HG03469 (cell line): ENCODE measurements at regions not wholly inside any gene's neighbourhood (a gene's known extent, or its start where the extent isn't known, plus 50 kb on each side); places are given as distances from the start of the nearest gene placed in this dataset.
A peak's percentile ranks its signal among the peaks of the same experiment; 100 is the strongest.

Experiments used
- ATAC-seq: cut with Tn5 transposase; IDR thresholded peaks from one replicate; pipeline ENCODE4 v1.9.1; 2021; ENCODE audit warnings: mild to moderate bottlenecking, moderate library complexity, moderate number of reproducible peaks; ENCODE audit not compliant: unreplicated experiment

DNA sequence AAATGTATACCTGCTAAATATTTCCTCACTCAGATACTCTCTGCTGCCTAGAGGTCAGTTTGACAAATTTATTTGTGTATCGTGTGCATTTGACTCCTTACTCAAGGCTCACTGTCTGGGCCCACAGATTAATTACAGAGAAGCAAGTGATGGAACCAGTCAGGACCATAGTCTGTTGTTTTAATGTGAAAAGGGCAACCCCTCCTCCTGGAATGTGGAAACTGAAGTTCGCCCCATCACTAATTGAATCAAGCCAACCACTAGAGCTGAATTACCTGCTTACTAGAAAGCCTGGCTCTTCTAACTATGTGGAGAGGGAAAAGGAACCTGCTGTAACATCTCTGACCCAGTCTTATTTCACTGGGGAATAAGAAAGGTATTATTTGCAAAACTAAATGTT, 199.9 kb upstream of the KRR1 start:
- no peak for ATAC-seq

DNA sequence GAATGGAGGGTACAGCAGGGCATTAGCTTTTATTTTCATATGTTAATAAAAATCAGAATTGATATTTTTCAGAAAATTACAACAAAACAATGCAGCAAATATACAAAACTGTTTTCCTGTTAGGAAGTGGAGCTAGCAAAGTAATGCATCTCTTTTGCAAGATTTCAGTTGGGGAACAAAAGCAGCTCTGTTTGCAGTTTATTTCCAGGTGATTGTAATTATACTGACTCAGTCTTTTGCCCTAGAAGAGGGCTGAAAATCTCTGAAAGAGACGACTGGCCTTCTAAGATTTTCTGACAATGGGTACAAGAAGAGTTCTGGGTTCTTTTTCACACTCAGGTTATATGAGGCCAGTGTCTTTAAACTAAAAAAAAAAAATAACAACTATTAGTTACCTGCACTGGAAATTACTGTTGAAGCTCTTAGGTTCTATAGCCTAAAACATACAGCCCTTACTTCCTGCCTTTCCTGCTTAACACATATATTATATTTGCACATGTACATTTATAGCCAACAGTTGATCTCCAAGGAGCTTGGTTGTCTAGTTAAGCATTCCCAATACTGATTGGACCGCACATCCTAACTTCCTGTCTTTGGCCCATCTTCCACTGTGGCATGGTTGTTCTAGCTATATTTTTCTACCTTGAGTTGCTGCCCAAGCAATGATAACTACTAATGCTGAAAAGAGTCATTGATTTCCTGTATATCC, 199.1 kb upstream of the KRR1 start:
- no peak for ATAC-seq

DNA sequence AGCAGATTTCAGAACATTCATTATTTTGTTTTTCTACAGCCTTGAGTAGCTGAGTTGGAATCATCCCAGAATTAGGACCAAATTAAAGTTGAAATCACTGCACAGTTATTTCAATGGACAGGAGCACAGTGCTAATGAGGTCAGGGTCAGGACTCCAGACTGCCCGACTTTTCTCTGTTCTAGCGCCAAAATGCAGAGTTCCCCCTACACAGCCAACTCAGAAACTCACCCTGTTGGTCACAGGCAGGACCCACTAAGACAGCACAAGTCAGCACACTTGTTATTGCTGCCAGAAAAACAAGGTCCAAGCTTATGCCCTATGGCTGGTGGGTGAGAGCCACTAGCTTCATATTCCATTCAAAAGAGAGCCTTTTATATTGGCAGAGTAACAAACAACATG, 198.1 kb upstream of the KRR1 start:
- no peak for ATAC-seq

DNA sequence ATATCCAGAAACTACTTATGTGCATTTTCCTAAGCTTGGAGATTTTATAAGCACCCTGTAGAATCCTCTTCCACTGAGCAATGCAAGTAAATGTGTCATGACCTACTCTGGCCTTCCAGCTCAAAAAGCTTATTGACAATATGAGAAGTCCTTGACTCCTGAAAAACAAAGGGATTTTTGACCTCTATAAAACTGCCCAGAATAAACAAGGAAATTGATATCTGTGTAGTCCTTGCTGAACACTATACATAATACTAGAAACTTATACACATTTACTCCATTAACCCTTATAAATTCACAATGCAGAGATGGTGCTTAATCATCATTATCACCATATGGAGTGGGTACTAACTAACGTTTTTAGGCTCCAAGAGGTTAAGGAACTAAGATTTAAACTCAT, 197.4 kb upstream of the KRR1 start:
- ATAC-seq: no peak

DNA sequence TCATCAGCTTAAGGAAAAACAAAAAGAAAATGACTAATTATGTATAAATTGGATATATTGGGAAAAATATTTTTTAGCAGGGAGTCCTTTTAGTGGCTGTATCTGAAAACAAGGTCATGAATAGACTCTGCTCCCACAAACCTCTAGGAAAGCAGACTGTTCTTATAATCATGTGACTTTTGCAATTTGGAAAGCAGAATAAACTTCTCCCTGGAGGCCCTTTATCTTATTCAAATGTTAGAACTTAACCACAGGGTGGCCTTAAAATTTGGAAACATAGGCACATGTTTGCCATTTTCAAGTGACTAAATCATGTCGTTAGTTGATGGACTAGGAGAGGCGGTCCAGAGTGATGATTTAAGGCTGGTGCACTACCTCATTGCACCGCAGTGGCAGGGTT, 196.6 kb upstream of the KRR1 start:
- no peak for ATAC-seq

DNA sequence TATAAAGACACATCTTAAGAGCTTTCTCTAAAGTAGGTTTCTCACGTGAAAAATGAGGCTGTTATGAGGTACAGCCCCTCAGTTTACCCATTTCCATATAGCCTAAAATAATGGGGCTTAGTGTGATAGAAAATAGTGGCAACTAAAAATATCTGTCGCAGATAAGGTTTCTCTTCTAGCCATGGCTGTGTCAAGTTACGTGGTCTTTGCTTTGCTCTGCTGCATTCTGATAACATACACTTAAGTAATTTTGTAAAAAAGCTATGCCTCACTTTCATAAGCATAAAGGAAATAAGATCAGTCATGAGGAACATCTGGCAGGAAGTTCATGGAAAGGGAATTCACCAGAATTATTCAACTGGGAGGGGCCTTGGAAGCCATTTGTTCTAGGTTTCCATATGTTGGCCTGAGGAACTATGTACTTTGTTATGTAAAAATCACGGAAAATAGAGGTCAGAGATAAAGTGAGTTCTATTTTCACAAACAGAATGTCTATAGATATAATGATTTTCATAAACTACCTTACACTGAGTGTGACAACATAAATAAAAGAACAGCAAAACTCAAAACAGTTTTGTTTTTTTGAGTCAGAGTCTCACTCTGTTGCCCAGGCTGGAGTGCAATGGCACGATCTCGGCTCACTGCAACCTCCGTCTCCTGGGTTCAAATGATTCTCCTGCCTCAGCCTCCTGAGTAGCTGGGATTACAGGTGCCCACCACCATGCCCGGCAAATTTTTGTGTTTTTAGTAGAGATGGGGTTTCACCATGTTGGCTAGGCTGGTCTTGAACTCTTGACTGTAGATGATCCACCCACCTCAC, 195.6 kb upstream of the KRR1 start:
- ATAC-seq: peak; percentile 51

DNA sequence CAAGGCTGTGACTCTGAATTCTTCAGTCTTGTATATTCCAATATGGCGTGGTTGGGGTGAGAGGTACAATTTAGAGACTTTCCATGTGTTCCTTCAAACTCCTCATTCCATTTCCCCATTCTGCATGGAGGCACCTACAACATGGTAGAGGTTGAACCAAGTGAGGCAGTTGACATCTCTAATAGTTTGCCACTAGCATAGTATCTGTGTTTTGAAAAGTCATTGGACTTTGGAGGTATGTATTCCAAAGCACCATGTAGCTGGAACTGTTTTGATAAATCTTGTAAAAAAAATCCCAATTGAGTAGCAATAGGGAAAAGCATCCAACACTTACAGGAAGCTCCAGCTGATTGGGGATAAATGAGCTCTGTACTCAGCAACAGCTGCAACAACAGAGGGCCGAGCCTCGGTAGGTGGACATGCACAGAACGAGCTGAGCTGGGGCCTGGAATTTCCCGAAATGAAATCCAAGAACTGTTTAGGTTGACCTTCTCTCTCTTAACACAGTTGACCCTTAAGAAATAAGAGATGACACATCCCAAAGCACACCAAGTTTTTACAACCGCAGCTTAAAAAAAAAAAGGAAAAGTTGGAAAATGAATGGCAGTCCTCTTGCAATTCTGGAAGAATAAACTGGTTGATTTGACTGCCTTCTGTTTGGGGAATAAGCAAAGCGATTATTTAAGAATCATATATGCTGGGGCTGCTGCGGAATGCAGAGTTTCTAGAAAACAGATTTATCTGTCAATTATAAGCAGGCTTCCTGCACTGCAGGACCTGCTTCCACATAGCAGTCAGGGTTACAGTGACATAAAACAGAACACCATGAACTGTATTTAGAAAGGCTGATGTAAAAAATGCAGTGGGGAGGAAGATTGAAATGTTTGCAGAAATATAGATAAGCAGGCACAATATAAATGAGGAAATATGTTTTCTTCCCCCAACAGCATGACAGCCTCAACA, 194.6 kb upstream of the KRR1 start:
- ATAC-seq: no peak

DNA sequence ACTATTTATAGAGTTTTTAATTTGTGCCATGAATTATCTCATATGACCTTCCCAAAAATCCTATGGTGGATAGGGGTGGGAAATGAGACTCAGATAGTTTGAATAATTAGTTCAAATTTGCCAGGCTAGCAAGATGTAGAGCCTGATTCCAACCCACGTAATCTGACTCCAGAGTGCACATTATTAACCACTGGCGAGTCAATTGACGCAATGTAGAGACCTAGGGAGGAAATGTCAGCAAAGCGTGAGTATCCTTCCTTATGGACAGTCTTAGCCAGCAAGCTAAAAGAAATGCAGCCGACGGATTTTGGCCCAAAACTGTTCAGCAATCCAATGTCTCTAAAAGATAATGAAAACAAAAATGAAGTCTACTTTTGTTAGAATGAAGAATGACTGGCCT, 193.3 kb upstream of the KRR1 start:
- no peak for ATAC-seq

DNA sequence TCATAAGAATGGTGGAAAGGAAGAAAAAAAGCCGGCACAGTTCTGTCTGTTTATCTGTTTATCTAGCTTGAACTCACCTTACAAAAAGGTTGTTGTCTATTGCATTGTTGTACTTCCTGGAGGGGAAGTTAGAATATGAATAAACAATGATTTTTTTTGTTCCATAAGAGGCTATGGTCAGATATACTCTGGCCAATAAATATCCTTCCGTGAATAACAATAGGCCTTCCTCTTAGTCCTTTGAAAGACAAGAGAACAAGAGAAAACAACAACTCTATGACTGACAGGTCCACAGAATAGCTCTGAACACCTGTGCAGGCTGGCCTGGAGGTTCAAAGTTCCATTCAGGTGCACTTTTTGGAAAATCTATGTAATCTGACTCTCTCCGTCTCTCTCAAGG, 192.8 kb upstream of the KRR1 start:
- ATAC-seq: no peak

DNA sequence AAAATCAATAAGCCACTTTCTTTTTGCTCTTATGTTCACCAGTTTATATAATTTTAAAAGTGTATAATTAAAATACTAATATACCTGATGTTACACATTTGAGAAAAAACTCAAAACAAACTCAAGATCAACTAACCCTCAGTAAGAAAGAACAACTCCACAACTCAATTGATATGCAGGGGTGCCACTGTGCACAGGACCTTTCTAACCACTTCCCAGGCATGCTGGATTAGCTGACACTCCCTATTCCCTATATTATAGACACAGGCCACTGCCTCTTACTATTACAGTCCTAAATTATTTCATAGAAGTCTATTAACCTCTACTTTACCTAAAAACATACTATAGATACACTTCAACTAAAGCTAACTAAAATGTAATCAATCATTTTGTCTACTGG, 191.7 kb upstream of the KRR1 start:
- ATAC-seq: no peak

DNA sequence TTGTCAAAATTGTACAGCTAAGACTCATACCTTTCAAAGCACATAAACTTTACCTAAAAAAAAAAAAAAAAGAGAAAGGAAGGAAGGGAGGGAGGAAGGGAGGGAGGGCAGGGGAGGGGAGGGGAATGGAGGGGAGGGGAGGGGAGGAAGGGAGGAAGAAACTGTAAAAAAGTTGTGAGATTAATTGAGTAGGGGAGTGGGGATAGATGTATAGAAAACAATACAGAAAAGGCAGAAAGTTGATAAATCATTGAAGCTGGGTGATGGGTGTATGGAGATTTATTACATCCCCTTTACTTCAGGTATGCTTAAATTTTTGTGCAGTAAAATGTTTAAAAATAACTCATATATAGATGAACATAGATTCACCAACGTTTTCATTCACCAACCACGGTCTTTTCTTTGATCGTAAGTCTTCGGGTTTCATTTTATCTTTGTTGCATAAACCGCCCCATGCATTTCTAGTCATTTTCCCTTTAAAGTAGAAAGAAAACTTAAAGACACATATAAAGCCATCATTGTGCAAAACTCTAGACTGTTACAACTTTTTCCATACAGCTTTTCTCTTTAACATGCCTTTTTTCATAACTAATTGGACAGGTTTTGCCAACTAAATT, 191.2 kb upstream of the KRR1 start:
- no peak for ATAC-seq

DNA sequence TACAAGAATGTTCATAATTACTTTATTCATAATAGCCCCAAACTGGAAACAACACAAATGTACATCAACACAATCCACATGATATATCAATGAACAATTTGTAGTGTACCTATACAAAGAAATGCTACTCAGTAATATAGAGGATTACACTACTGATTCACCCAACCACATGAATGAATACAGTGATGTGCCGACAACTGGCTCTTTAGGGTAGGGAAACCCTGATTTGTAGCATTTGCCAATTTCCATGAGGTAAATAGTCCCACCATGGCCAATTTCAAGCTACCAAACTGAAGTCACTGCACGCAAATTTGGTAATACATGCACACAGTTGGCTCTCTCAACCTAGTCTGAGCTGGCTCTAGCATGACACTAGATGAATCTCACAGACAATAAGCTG, 190.4 kb upstream of the KRR1 start:
- ATAC-seq: no peak

DNA sequence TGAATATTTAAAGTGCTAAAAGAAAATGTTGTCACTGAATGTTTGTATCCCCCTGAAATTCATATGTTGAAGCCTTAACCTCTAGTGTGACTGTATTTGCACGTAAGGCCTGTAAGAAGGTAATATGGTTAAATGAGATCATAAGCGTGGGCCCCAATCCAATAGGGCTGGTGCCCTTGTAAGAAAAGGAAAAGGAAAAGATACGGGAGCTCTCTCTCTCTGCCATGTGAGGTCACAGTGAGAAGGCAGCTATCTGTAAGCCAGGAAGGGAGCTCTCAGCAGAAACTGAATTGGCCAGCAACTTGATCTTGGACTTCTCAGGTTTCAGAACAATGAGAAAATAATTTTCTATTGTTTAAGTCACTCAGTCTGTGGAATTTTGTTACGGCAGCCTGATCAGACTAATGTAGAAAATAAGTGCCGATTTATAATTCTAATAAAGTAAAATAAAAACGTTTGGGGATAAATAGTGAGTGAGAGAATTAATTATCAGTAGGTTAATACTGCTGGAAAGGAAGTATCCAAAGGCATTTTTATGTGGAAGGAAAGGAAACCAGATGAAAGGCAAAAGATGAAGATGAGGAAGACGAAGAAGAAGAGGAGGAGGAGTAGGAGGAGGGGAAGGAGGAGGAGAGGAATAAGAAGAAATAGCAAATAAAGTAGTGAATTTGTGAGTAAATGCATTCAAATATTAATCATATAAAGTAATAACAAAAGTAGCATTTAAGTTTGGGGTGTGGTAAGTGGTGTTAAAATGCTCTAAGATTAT, 188.5 kb upstream of the KRR1 start:
- ATAC-seq: no peak

DNA sequence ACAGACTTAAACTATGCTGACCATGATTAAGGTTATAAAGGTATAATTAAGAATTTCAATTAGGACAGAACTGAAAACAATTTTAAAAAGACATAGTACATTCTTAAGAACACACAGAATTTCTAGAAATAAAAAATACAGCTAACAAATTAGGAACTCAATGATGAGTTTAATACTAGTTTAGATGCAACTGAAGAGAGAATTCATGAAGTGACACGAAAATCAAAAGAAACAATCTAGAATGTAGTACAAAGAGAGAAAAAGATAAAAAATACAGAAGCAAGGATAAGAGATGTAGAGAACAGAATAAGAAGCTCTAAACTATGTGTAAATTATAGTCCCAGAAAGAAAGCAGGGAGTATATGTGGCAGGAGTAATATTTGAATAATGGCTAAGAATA, 187.8 kb upstream of the KRR1 start:
- no peak for ATAC-seq

DNA sequence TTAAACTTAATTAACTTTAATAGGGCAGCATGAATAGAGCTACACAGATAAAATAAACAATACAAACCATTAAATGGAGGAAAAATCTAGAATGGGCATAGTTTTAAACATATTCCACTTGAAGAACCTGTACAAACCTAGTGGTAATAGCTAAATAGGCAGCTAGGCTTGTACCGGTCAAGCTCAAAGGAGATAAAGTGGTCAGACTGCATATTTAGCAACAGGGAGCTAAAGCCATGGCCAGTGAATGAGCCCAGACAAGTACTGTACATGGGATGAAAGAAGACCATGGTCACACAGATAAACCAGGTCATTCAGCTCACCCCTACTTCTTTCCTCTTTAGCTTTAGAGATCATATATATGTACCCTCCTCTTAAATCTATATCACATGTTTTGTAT, 186.6 kb upstream of the KRR1 start:
- ATAC-seq: no peak

DNA sequence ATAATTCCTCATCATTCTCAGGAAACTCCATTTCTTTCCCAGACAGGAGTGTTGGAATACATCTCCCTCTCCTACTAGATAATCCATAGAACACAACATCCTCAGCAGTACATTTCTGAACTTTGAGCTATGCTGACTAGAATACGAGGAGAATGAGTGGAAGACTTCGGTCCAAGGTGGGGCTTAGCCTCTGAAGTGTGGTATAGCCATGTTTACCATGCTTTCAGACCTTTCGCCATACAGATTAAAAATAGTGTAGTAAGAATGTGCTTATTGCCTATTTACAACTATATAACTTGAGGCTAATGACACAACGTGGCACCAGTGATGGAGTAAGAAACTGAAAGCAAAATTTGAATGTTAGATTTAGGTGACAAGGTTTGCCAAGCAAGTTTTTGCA, 184.5 kb upstream of the KRR1 start:
- no peak for ATAC-seq

DNA sequence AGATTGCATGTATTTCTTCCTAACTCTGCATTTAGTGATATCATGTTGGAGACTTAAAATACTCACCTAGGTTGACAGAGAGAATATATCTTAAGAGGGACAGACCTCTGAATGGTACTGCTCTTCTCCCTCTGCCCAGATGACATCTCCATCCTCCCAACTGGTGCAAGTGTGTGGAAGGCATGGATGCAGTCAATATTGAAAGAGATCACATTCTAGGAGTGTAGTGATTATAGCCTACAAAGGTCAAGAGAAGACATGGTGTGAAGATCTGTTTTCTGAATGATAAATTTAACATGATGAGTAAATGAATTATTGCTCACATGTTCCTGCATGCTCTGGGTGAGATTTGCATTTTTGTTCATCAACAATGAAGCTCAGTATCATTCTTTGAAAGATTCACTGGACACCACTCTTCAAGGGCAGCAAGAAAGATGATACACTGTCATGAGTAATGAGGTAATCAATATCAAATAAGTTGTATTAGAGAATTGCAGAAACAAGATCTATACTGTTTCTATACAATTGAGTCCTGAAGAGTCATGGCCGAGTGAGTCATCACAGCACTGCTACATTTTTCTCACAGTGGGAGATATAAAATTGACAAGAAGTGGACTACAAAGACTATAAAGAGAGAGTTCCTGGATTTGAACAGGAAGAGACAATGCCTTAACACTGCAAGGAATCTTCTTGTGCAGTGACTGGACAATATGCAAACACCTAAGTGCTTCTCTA, 183.3 kb upstream of the KRR1 start:
- ATAC-seq: no peak

DNA sequence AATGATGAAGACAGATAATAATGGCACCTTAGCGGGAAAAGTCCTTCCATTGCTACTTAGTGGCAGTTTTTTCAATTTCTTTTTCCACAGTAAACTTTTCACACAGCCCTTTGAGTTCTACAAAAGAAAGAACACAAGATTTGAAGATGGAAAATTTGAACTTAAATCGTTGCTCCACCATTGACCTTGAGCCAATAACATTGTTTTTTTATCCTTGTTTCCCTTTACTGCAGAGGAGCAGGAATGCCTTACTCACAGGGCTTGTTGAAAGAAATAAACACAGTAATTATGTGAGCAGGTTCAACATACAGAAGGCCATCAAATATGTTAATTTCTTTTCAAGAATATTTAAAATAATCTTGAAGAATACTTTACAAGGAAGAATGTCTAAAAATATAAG, 181.5 kb upstream of the KRR1 start:
- ATAC-seq: no peak

DNA sequence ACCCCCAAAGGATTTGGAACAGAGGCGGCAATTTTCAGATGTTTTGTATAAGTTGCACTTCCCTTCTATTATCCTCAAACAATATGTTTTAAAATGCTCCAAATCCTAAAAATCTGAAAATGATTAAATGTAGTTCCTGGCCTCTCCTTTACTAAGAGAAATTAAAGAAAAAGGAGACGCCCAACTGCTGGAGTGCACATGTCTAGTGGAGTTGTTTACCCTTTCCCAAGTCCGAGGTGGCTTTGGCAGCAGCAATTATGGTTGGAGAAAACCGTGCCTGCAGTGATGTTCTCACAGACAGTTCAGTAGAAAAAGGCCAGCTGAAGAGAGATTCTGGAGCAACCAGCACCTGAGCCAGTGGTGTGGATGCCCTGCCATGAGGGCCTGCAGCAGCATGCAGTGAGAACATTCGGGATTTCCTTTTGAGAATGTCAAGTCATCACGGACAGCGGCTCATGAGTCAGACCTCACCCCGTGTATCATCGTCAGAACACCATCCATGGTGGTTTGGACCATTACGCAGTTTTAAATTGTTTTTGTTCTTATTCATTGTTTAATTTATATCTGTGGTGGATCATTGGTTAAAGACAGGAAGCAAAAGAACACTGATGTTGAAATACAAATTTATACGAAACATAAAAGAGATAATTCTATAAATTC, 179.0 kb upstream of the KRR1 start:
- ATAC-seq: no peak
